ENCODE measurements at regions not wholly inside any gene's neighbourhood (a gene's known extent, or its start where the extent isn't known, plus 50 kb on each side); places are given as distances from the start of the nearest gene placed in this dataset.

DNA sequence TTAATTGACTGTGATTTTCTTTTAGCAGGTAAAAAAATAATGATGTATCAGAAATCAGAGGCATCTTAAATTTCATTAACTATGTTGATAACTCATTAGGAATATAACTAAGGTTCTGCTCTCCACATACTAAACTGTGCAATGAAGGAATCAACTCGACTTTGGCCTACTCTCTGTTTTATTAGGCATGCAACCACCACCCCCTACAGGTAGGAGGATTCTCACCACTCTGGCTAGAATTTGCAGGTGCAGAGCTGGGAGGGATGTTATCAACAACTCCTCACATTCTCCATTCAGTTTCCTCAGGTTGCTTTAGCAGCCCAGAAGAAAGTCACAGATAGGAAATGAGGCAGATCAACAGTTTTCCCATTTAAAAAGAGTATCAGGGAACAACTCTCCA is 160.1 kb downstream of the COX18 start:
- no peaks in the 10 kb centered on the region for H3K27me3 ChIP-seq (ENCODE audit: control insufficient read depth, insufficient read depth, low read length)
- H3K9ac ChIP-seq (ENCODE audit: low read length in 3 of 3): no peak overlapping the region
- no peaks in the 10 kb centered on the region for H3K36me3 ChIP-seq (ENCODE audit: control insufficient read depth in 2 of 3, insufficient read depth in 3 of 3, low read length in 3 of 3)
- intact Hi-C loops (cut with DNase I): no loop called here
- no peak overlapping the region for H3K27ac ChIP-seq (ENCODE audit: low read depth in 2 of 2, low read length in 2 of 2)
- no peaks in the 10 kb centered on the region for H3K9me3 ChIP-seq (ENCODE audit: control insufficient read depth in 2 of 3, insufficient read depth in 1 of 3, low read length in 3 of 3)
- peak; percentile 37 for TF ChIP-seq CTCF (IDR thresholded peaks at IDR 0.05; ENCODE audit: borderline replicate concordance, extremely low read depth, insufficient read depth)
- FAIRE-seq: no peak
- no peak overlapping the region for H3K4me3 ChIP-seq (ENCODE audit: low read length in 3 of 3)
- H3K4me1 ChIP-seq (ENCODE audit: control insufficient read depth in 2 of 3, insufficient read depth in 2 of 3, low read depth in 1 of 3, low read length in 3 of 3): no peaks in the 10 kb centered on the region
- peak in 1 of 5 donors; percentile 23 for DNase-seq

- Histone ChIP-seq H3K9me3 (ENCODE audit: control insufficient read depth in 2 of 3, insufficient read depth in 1 of 3, low read length in 3 of 3) (no peaks in the 10 kb centered on the region), H3K4me3 (ENCODE audit: low read length in 3 of 3) (no peak overlapping the region), H3K27ac (ENCODE audit: low read depth in 2 of 2, low read length in 2 of 2) (no peak overlapping the region), H3K4me1 (ENCODE audit: control insufficient read depth in 2 of 3, insufficient read depth in 2 of 3, low read depth in 1 of 3, low read length in 3 of 3) (no peaks in the 10 kb centered on the region), H3K27me3 (ENCODE audit: control insufficient read depth, insufficient read depth, low read length) (no peaks in the 10 kb centered on the region), H3K9ac (ENCODE audit: low read length in 3 of 3) (no peak overlapping the region), H3K36me3 (ENCODE audit: control insufficient read depth in 2 of 3, insufficient read depth in 3 of 3, low read length in 3 of 3) (no peaks in the 10 kb centered on the region)
- intact Hi-C loops (cut with DNase I): no loop called here
- FAIRE-seq: no peak
- TF ChIP-seq CTCF (IDR thresholded peaks at IDR 0.05; ENCODE audit: borderline replicate concordance, extremely low read depth, insufficient read depth): no peak
- DNase-seq: no peak
Measured at GRCh38 chr4:72902354-72902753, 167.2 kb downstream of the COX18 start.

GRCh38 chr4:72901553-72901952 is 168.0 kb downstream of the COX18 start:
- no peak for TF ChIP-seq CTCF (IDR thresholded peaks at IDR 0.05; ENCODE audit: borderline replicate concordance, extremely low read depth, insufficient read depth)
- Histone ChIP-seq H3K4me1 (ENCODE audit: control insufficient read depth in 2 of 3, insufficient read depth in 2 of 3, low read depth in 1 of 3, low read length in 3 of 3) (no peaks in the 10 kb centered on the region), H3K27ac (ENCODE audit: low read depth in 2 of 2, low read length in 2 of 2) (no peak overlapping the region), H3K9ac (ENCODE audit: low read length in 3 of 3) (no peak overlapping the region), H3K9me3 (ENCODE audit: control insufficient read depth in 2 of 3, insufficient read depth in 1 of 3, low read length in 3 of 3) (no peaks in the 10 kb centered on the region), H3K36me3 (ENCODE audit: control insufficient read depth in 2 of 3, insufficient read depth in 3 of 3, low read length in 3 of 3) (no peaks in the 10 kb centered on the region), H3K27me3 (ENCODE audit: control insufficient read depth, insufficient read depth, low read length) (no peaks in the 10 kb centered on the region), H3K4me3 (ENCODE audit: low read length in 3 of 3) (no peak overlapping the region)
- DNase-seq (no peak), FAIRE-seq (no peak)
- intact Hi-C loops (cut with DNase I): no loop called here

- TF ChIP-seq CTCF (IDR thresholded peaks at IDR 0.05; ENCODE audit: borderline replicate concordance, extremely low read depth, insufficient read depth): no peak
- FAIRE-seq (no peak), DNase-seq (no peak)
- Histone ChIP-seq H3K9me3 (ENCODE audit: control insufficient read depth in 2 of 3, insufficient read depth in 1 of 3, low read length in 3 of 3) (no peaks in the 10 kb centered on the region), H3K4me3 (ENCODE audit: low read length in 3 of 3) (no peak overlapping the region), H3K27me3 (ENCODE audit: control insufficient read depth, insufficient read depth, low read length) (no peaks in the 10 kb centered on the region), H3K4me1 (ENCODE audit: control insufficient read depth in 2 of 3, insufficient read depth in 2 of 3, low read depth in 1 of 3, low read length in 3 of 3) (no peaks in the 10 kb centered on the region), H3K9ac (ENCODE audit: low read length in 3 of 3) (no peak overlapping the region), H3K27ac (ENCODE audit: low read depth in 2 of 2, low read length in 2 of 2) (no peak overlapping the region), H3K36me3 (ENCODE audit: control insufficient read depth in 2 of 3, insufficient read depth in 3 of 3, low read length in 3 of 3) (no peaks in the 10 kb centered on the region)
- intact Hi-C loops (cut with DNase I): no loop called here
Measured at GRCh38 chr4:72900952-72901351, 168.6 kb downstream of the COX18 start.
